Common myeloid progenitor, CD34-positive (primary cell): ENCODE measurements at regions not wholly inside any gene's neighbourhood (a gene's known extent, or its start where the extent isn't known, plus 50 kb on each side); places are given as distances from the start of the nearest gene placed in this dataset.

Source experiments
- CTCF ChIA-PET: fragments of 350-600 bp; sonication (Branson Sonifier 250); formaldehyde crosslinking; loops from one replicate; lab custom pipeline; 2021; ENCODE audit warnings: antibody characterized with exemption; lab: Charles Lee
- POLR2A ChIA-PET: fragments of 350-600 bp; sonication (Branson Sonifier 250); formaldehyde crosslinking; loops from one replicate; lab custom pipeline; 2021; ENCODE audit warnings: antibody characterized with exemption; lab: Charles Lee
- DNase-seq, 3 donors: peaks; one replicate each; pipeline versions ENCODE4 v3.0.0 to v3.0.0-alpha.2; 2013
- H3K27ac ChIP-seq, 2 experiments: 1 replicate in 1 of 2; 2 replicates in 1 of 2; pipeline ENCODE4 v1.7.0; 2013; ENCODE audit warnings: inconsistent platforms in 2 of 2, low read length in 2 of 2, mild to moderate bottlenecking in 2 of 2, low read depth in 1 of 2, moderate library complexity in 1 of 2; ENCODE audit not compliant: severe bottlenecking in 2 of 2, insufficient read depth in 1 of 2, poor library complexity in 1 of 2
- H3K27me3 ChIP-seq, 5 experiments: replicated peaks in 2 of 5; 1 replicate in 3 of 5; 2 replicates in 2 of 5; pipeline versions ENCODE4 v1.6.1 to v1.7.0; 2013; ENCODE audit warnings: low read length in 4 of 5, mild to moderate bottlenecking in 2 of 5, moderate library complexity in 2 of 5, inconsistent platforms in 1 of 5; ENCODE audit not compliant: insufficient read depth in 5 of 5, control insufficient read depth in 4 of 5
- H3K36me3 ChIP-seq, 4 experiments: 1 replicate in 2 of 4; 2 replicates in 2 of 4; pipeline versions ENCODE4 v1.6.1 to v1.7.0; 2013; ENCODE audit warnings: low read length in 3 of 4, control low read depth in 1 of 4, mild to moderate bottlenecking in 1 of 4; ENCODE audit not compliant: control insufficient read depth in 4 of 4, insufficient read depth in 4 of 4
- H3K4me1 ChIP-seq, 4 experiments: 1 replicate in 3 of 4; 2 replicates in 1 of 4; pipeline versions ENCODE4 v1.6.1 to v1.7.1; 2013; ENCODE audit warnings: low read length in 3 of 4, mild to moderate bottlenecking in 3 of 4, control low read depth in 1 of 4, inconsistent platforms in 1 of 4, moderate library complexity in 1 of 4; ENCODE audit not compliant: control insufficient read depth in 4 of 4, insufficient read depth in 4 of 4; ENCODE audit errors: control extremely low read depth in 1 of 4
- H3K4me3 ChIP-seq, 7 experiments: 1 replicate in 4 of 7; 2 replicates in 3 of 7; pipeline versions ENCODE4 v1.5.1 to v1.7.0; 2013; ENCODE audit warnings: mild to moderate bottlenecking in 7 of 7, low read length in 6 of 7, moderate library complexity in 6 of 7, inconsistent platforms in 2 of 7, low read depth in 2 of 7, control low read depth in 1 of 7; ENCODE audit not compliant: insufficient read depth in 4 of 7, control insufficient read depth in 1 of 7; ENCODE audit errors: extremely low read depth in 1 of 7
- H3K9me3 ChIP-seq, 5 experiments: 1 replicate in 4 of 5; 2 replicates in 1 of 5; pipeline versions ENCODE4 v1.6.1 to v1.7.1; 2013; ENCODE audit warnings: low read length in 4 of 5, mild to moderate bottlenecking in 2 of 5, inconsistent platforms in 1 of 5, low read depth in 1 of 5, moderate library complexity in 1 of 5; ENCODE audit not compliant: control insufficient read depth in 4 of 5, insufficient read depth in 2 of 5; ENCODE audit errors: control extremely low read depth in 1 of 5
- WGBS: methylation state at CpG from one replicate; pipeline ENCODE4 v1.1.5; 2013; ENCODE audit not compliant: insufficient coverage; 5-methylcytosine and 5-hydroxymethylcytosine counted together

GRCh38 chr4:108555701-108556100 lies 64.7 kb upstream of the RPL34 start:
- Histone ChIP-seq H3K4me3 (no peak overlapping the region), H3K36me3 (no peaks in the 10 kb centered on the region)

DNA sequence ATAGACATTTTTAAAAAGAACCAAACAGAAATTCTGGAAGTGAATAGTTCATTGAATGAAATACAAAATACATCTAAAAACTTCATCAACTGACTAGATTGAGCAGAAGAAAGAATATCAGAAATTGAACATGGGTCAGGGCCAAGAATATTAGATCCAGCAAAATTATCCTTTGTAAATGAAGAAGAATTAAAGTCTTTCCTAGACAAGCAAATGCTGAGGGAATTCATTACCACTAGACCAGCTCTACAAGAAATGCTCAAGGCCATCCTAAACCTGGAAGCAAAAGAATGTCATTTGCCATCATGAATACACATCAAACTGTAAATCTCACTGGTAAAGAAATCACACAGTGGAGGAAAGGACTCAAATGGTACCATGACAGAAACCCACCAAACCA lies 72.7 kb upstream of the RPL34 start:
- no peaks in the 10 kb centered on the region for H3K36me3 ChIP-seq
- no peaks in the 10 kb centered on the region for H3K27me3 ChIP-seq
- POLR2A ChIA-PET: no interaction called here
- CTCF ChIA-PET: no interaction called here
- peaks cover 0 to 12% (median under 1%) of the 10 kb centered on the region in 4 experiments for H3K4me1 ChIP-seq
- H3K27ac ChIP-seq: no peak overlapping the region
- peaks cover 2 to 39% (median 8%) of the 10 kb centered on the region in 5 experiments for H3K9me3 ChIP-seq
- peak in 2 of 3 donors; percentile 31 to 46 for DNase-seq
- no peak overlapping the region for H3K4me3 ChIP-seq

More at GRCh38 chr4:108555701-108556100, 64.7 kb upstream of the RPL34 start:
- Histone ChIP-seq H3K27ac (no peak overlapping the region), H3K4me1 (peaks cover 0 to 3% (median 0%) of the 10 kb centered on the region in 4 experiments), H3K27me3 (no peaks in the 10 kb centered on the region), H3K9me3 (peaks cover 0 to 1% (median 0%) of the 10 kb centered on the region in 5 experiments)
- DNase-seq: no peak
- POLR2A ChIA-PET: no interaction called here
- WGBS: 13% methylated on average over 1 of the region's 1 CpG
- CTCF ChIA-PET: no interaction called here

GRCh38 chr4:108546728-108547127 lies 73.6 kb upstream of the RPL34 start:
- H3K27me3 ChIP-seq: no peaks in the 10 kb centered on the region
- H3K36me3 ChIP-seq: no peaks in the 10 kb centered on the region
- no peak for DNase-seq
- POLR2A ChIA-PET: no interaction called here
- peaks cover 0 to 20% (median under 1%) of the 10 kb centered on the region in 4 experiments for H3K4me1 ChIP-seq
- H3K4me3 ChIP-seq: no peak overlapping the region
- CTCF ChIA-PET: no interaction called here
- H3K27ac ChIP-seq: no peak overlapping the region
- peaks cover 2 to 39% (median 8%) of the 10 kb centered on the region in 5 experiments for H3K9me3 ChIP-seq
- 100% methylated on average over 2 of the region's 3 CpGs for WGBS

DNA sequence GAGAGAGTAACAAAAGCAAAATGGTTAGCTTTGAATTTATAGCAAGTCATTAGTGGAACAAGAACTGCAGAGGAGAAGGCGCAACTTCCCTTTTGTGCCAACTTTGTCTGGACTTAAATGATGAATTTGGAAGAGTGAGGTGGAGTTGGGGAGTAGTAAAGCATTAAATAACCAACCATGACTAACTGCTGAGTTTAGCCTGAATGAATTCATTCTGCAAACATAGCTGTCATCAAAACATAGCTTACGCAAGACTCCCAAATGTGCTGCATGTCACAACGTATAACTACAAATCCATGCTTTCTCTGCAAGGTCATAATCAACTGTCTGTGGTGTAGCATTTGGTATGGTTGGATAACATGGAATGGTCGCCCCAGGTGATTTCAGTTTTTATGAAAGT lies 75.9 kb upstream of the RPL34 start:
- CTCF ChIA-PET: no interaction called here
- DNase-seq: peak in 2 of 3 donors; percentile 55 to 59
- WGBS: 100% methylated on average over 2 of the region's 4 CpGs
- POLR2A ChIA-PET: no interaction called here
- no peak overlapping the region for H3K4me3 ChIP-seq
- H3K27ac ChIP-seq: no peak overlapping the region
- H3K36me3 ChIP-seq: no peaks in the 10 kb centered on the region
- peaks cover 2 to 35% (median 8%) of the 10 kb centered on the region in 5 experiments for H3K9me3 ChIP-seq
- no peaks in the 10 kb centered on the region for H3K27me3 ChIP-seq
- peaks cover 3 to 43% (median 13%) of the 10 kb centered on the region in 4 experiments for H3K4me1 ChIP-seq

- H3K4me3 ChIP-seq: no peak overlapping the region
- no peaks in the 10 kb centered on the region for H3K36me3 ChIP-seq
- CTCF ChIA-PET: no interaction called here
- H3K9me3 ChIP-seq: peaks cover 2 to 27% (median 8%) of the 10 kb centered on the region in 5 experiments
- POLR2A ChIA-PET: no interaction called here
- H3K27ac ChIP-seq: no peak overlapping the region
- 89% methylated on average over 6 of the region's 7 CpGs for WGBS
- peaks cover 3 to 49% (median 15%) of the 10 kb centered on the region in 4 experiments for H3K4me1 ChIP-seq
- peak in 2 of 3 donors; percentile 47 to 52 for DNase-seq
- H3K27me3 ChIP-seq: no peaks in the 10 kb centered on the region
Measured at GRCh38 chr4:108543359-108543968, 76.9 kb upstream of the RPL34 start.

- 0% methylated on average over 1 of the region's 2 CpGs for WGBS
- no peaks in the 10 kb centered on the region for H3K36me3 ChIP-seq
- H3K27ac ChIP-seq: no peak overlapping the region
- ChIA-PET CTCF (interaction anchor here (1.0 kb wide), 2 partner anchors 29 to 525 kb away, joined by 3 read pairs; no protein-coding TSS in a partner anchor), POLR2A (no interaction called here)
- H3K27me3 ChIP-seq: no peaks in the 10 kb centered on the region
- peaks cover 5 to 61% (median 26%) of the 10 kb centered on the region in 4 experiments for H3K4me1 ChIP-seq
- no peak overlapping the region for H3K4me3 ChIP-seq
- peaks cover 0 to 2% (median 0%) of the 10 kb centered on the region in 5 experiments for H3K9me3 ChIP-seq
- peak in 2 of 3 donors; percentile 49 to 56 for DNase-seq
Measured at GRCh38 chr4:108540536-108540935, 79.8 kb upstream of the RPL34 start.

- H3K36me3 ChIP-seq: no peaks in the 10 kb centered on the region
- ChIA-PET CTCF (interaction anchor here (1.2 kb wide), 1 partner anchor 9 kb away, joined by 3 read pairs; no protein-coding TSS in a partner anchor), POLR2A (no interaction called here)
- 100% methylated on average over 2 of the region's 2 CpGs for WGBS
- no peak for DNase-seq
- H3K27me3 ChIP-seq: no peaks in the 10 kb centered on the region
- H3K9me3 ChIP-seq: no peaks in the 10 kb centered on the region
- H3K4me1 ChIP-seq: peaks cover 22 to 78% (median 61%) of the 10 kb centered on the region in 4 experiments
- H3K27ac ChIP-seq: no peak overlapping the region
- no peak overlapping the region for H3K4me3 ChIP-seq
Measured at GRCh38 chr4:108536577-108536976, 83.8 kb upstream of the RPL34 start.
